Spleen (tissue), 3 donors: ENCODE measurements at regions not wholly inside any gene's neighbourhood (a gene's known extent, or its start where the extent isn't known, plus 50 kb on each side); places are given as distances from the start of the nearest gene placed in this dataset.

Source experiments
- POLR2A ChIP-seq, 3 donors: fragments of 450-650 bp; IDR thresholded peaks; one replicate each; pipeline ENCODE4 v1.5.1; 2017; ENCODE audit warnings: antibody characterized with exemption in 3 of 3, mild to moderate bottlenecking in 1 of 3
- POLR2AphosphoS5 ChIP-seq, 3 donors: sonication (generic); formaldehyde crosslinking; IDR thresholded peaks; one replicate each; pipeline ENCODE4 v1.5.1; 2017; ENCODE audit warnings: antibody characterized with exemption in 3 of 3

DNA sequence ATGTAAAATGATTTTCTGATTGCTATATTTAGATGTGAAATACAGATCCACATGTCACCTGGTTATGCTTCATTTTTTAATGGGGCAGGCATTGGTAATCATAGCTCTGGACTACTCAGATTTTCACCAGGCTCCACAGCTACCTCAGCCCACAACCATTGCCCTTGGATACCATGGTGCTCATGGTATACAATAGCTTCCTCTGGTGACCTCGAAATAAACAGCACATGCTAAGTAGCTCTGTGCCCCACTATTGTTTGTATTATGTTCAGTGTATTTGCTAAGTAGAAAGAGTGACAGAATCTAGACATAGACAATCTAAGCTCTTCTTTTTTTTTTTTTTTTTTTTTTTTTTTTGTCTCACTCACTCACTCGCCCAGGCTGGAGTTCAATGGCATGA, 274.4 kb upstream of the USP15 start:
- TF ChIP-seq POLR2AphosphoS5 (IDR thresholded peaks at IDR 0.05) (no peak), POLR2A (IDR thresholded peaks at IDR 0.05) (no peak)
